Colonic mucosa (tissue), 4 donors: ENCODE measurements at regions not wholly inside any gene's neighbourhood (a gene's known extent, or its start where the extent isn't known, plus 50 kb on each side); places are given as distances from the start of the nearest gene placed in this dataset.

Source experiments
- DNase-seq: peaks from one replicate; pipeline ENCODE4 v3.0.0-alpha.2; 2020
- H3K27ac ChIP-seq: fragments of 200-600 bp; one replicate; pipeline ENCODE4 v1.8.0; 2021
- H3K27me3 ChIP-seq: fragments of 200-600 bp; one replicate; pipeline ENCODE4 v1.8.0; 2021
- H3K36me3 ChIP-seq: fragments of 200-600 bp; one replicate; pipeline ENCODE4 v1.8.0; 2021
- H3K4me1 ChIP-seq: fragments of 200-600 bp; one replicate; pipeline ENCODE4 v1.8.0; 2021; ENCODE audit warnings: mild to moderate bottlenecking
- H3K4me3 ChIP-seq: fragments of 200-600 bp; one replicate; pipeline ENCODE4 v1.8.0; 2021
- H3K9ac ChIP-seq, 2 donors: one replicate each; pipeline ENCODE4 v1.7.0; 2013; ENCODE audit warnings: control low read depth in 2 of 2, low read depth in 2 of 2, low read length in 2 of 2
- H3K9me3 ChIP-seq: fragments of 200-600 bp; one replicate; pipeline ENCODE4 v1.8.0; 2021
- intact Hi-C: fragments of 100-400 bp; cut with DNase I; formaldehyde crosslinking; loops from one replicate; pipeline ENCODE4 v1.14.1; 2022
- TF ChIP-seq, protein P1 (sequence below): fragments of 200-600 bp; IDR thresholded peaks from one replicate; pipeline ENCODE4 v1.8.0; 2022; ENCODE audit warnings: antibody characterized with exemption, mild to moderate bottlenecking
- donor health status: healthy.
- donor health status: DM: no; HTN: no; CAD: no.
- donor health status: DM: no; HTN: no; CAD: no.

DNA sequence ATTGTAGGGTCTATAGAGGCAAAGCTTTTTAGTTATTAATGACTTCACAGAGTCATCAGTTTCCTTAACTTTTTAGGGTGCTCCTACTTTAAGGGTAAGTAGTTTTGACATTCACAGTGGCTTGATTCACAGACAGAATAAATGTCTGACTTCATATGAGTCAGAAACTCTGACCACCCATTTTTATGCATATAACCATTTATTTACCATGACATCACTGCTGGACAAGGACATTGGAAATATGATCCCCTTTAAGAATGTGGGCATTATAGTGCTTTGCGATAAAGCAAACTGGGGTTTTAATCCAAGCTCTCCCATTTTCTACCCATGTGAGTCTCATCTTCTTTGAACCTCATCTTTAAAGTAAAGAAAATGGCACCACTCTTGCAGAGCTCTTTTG lies 162.0 kb upstream of the MC4R start:
- Histone ChIP-seq H3K4me3 (no peak overlapping the region), H3K9me3 (no peaks in the 10 kb centered on the region), H3K4me1 (no peaks in the 10 kb centered on the region), H3K27ac (no peak overlapping the region), H3K27me3 (no peaks in the 10 kb centered on the region), H3K36me3 (no peaks in the 10 kb centered on the region), H3K9ac (no peak overlapping the region)
- intact Hi-C loops = no loop called here
- DNase-seq = no peak
- TF ChIP-seq, protein P1, sequence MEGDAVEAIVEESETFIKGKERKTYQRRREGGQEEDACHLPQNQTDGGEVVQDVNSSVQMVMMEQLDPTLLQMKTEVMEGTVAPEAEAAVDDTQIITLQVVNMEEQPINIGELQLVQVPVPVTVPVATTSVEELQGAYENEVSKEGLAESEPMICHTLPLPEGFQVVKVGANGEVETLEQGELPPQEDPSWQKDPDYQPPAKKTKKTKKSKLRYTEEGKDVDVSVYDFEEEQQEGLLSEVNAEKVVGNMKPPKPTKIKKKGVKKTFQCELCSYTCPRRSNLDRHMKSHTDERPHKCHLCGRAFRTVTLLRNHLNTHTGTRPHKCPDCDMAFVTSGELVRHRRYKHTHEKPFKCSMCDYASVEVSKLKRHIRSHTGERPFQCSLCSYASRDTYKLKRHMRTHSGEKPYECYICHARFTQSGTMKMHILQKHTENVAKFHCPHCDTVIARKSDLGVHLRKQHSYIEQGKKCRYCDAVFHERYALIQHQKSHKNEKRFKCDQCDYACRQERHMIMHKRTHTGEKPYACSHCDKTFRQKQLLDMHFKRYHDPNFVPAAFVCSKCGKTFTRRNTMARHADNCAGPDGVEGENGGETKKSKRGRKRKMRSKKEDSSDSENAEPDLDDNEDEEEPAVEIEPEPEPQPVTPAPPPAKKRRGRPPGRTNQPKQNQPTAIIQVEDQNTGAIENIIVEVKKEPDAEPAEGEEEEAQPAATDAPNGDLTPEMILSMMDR = no peak

DNA sequence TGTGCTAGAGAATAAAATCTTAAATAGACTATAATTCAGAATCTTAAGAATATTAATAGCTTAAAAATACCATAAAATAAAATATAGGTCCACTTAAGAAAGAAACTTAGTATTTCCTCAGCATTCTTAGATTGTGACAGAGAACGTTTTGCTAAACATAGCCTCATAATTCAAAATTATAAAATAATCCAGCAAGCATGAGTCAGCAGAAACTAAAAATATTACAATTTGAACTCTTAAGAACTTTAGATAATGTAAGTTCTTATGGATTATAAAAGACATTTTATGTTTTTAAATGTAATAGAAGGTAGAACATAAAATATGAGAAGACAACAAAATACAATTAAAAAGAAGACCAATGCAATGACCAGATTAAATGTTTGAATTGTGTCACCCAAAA lies 164.5 kb upstream of the MC4R start:
- Histone ChIP-seq H3K4me1 (no peaks in the 10 kb centered on the region), H3K36me3 (no peaks in the 10 kb centered on the region), H3K27ac (no peak overlapping the region), H3K9ac (no peak overlapping the region), H3K4me3 (no peak overlapping the region), H3K27me3 (no peaks in the 10 kb centered on the region), H3K9me3 (no peaks in the 10 kb centered on the region)
- no peak for DNase-seq
- intact Hi-C loops = no loop called here
- TF ChIP-seq, protein P1 = no peak

DNA sequence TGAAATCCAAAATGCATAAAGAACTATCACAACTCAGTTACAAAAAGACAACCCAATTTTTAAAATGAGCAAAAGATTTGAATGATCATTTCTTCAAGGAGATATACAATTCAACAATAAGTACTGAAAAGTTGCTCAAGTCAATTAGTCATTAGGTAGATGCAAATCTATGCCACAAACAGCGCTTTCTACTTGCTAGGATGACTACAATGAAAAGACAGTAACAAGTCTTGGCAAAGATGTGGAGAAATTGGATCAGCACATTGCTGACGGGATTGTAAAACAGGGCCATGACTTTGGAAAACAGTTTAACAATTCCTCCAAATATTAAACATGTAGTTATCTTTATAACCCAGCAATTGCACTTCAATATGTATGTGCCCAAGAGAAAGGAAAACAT lies 166.3 kb upstream of the MC4R start:
- Histone ChIP-seq H3K9me3 (no peaks in the 10 kb centered on the region), H3K27ac (no peak overlapping the region), H3K9ac (no peak overlapping the region), H3K36me3 (no peaks in the 10 kb centered on the region), H3K27me3 (no peaks in the 10 kb centered on the region), H3K4me3 (no peak overlapping the region), H3K4me1 (no peaks in the 10 kb centered on the region)
- no peak for DNase-seq
- TF ChIP-seq, protein P1 = no peak
- intact Hi-C loops = no loop called here

DNA sequence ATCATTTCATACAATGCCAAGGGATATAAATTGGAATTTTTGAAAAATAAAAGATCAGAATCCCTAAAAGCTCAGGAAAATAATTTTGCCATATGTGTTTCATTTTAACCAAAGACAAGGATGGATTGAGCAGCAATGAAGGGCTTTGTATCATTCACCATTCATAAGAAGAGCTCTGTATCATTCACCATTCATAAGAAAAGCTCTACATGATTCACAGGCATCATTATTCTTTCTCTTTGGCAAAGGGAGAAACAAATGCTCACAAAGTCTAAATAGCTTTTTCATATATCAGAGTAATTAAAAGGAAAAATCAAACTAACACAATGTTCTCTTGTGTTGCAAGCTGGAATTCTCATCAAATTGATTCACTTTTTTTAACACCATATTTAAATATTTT lies 169.1 kb upstream of the MC4R start:
- H3K4me1 ChIP-seq = no peaks in the 10 kb centered on the region
- H3K27me3 ChIP-seq = no peaks in the 10 kb centered on the region
- TF ChIP-seq, protein P1 = no peak
- H3K4me3 ChIP-seq = no peak overlapping the region
- no peak overlapping the region for H3K27ac ChIP-seq
- no peak overlapping the region for H3K9ac ChIP-seq
- intact Hi-C loops = loop anchor here (10.0 kb wide), 1 partner anchor 707 kb away; no protein-coding TSS in a partner anchor
- DNase-seq = no peak
- H3K36me3 ChIP-seq = no peaks in the 10 kb centered on the region
- H3K9me3 ChIP-seq = no peaks in the 10 kb centered on the region

DNA sequence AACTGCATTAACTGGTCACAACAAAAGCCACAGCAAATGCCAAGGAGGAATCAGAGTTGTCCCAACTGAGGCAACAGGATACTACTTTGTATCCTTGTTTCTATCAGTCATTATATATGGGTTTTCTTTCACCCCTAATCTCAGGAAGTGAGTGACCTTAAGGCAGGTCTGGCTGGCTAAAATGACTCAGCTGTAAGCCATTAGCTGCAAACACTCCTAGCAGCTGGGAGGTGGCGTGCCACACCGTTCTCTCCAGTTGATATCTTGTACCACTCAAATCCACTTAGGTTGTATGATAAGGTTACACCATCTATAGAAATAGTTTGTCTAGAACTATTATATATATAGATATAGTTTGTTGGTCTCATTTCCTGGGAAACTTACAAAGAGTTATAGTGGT lies 171.1 kb upstream of the MC4R start:
- intact Hi-C loops = loop anchor here (10.0 kb wide), 1 partner anchor 709 kb away; no protein-coding TSS in a partner anchor
- H3K27ac ChIP-seq = no peak overlapping the region
- no peaks in the 10 kb centered on the region for H3K27me3 ChIP-seq
- no peak overlapping the region for H3K9ac ChIP-seq
- TF ChIP-seq, protein P1 = no peak
- H3K9me3 ChIP-seq = no peaks in the 10 kb centered on the region
- no peaks in the 10 kb centered on the region for H3K36me3 ChIP-seq
- H3K4me3 ChIP-seq = no peak overlapping the region
- no peak for DNase-seq
- H3K4me1 ChIP-seq = no peaks in the 10 kb centered on the region
